Uterus (tissue), 3 donors: ENCODE measurements at regions not wholly inside any gene's neighbourhood (a gene's known extent, or its start where the extent isn't known, plus 50 kb on each side); places are given as distances from the start of the nearest gene placed in this dataset.

ENCODE experiments used
- DNase-seq, 2 donors: peaks; one replicate each; pipeline ENCODE4 v3.0.0-alpha.2; 2019 to 2020
- H3K27ac ChIP-seq, 2 donors: fragments of 200-600 bp; sonication (generic); 1 replicate in 1 of 2; 2 replicates in 1 of 2; pipeline ENCODE4 v1.5.1; 2016 to 2018
- H3K27me3 ChIP-seq, 2 donors: fragments of 200-600 bp; sonication (generic); one replicate each; pipeline ENCODE4 v1.5.1; 2018 to 2019; ENCODE audit warnings: control low read depth in 1 of 2
- H3K36me3 ChIP-seq, 2 donors: fragments of 200-600 bp; sonication (generic); one replicate each; pipeline ENCODE4 v1.5.1; 2019; ENCODE audit warnings: control low read depth in 1 of 2
- H3K4me1 ChIP-seq, 2 donors: fragments of 200-600 bp; sonication (generic); one replicate each; pipeline ENCODE4 v1.5.1; 2018 to 2019; ENCODE audit warnings: control low read depth in 1 of 2
- H3K4me3 ChIP-seq, 2 donors: fragments of 200-600 bp; sonication (generic); 1 replicate in 1 of 2; 2 replicates in 1 of 2; pipeline ENCODE4 v1.5.1; 2018 to 2019; ENCODE audit warnings: mild to moderate bottlenecking in 1 of 2
- H3K9me3 ChIP-seq, 2 donors: fragments of 200-600 bp; sonication (generic); one replicate each; pipeline ENCODE4 v1.5.1; 2019; ENCODE audit warnings: control low read depth in 1 of 2
- POLR2A ChIP-seq, 2 donors: fragments of 450-650 bp; IDR thresholded peaks; one replicate each; pipeline ENCODE4 v1.6.1; 2016; ENCODE audit warnings: antibody characterized with exemption in 2 of 2, mild to moderate bottlenecking in 1 of 2, moderate library complexity in 1 of 2
- intact Hi-C: fragments of 100-400 bp; cut with DNase I; formaldehyde crosslinking; loops from one replicate; pipeline ENCODE4 v1.15.1; 2023; ENCODE audit warnings: low total_unique reads
- TF ChIP-seq, protein P1 (sequence below), 4 experiments: fragments of 200-600 bp in 2 of 4; fragments of 450-650 bp in 2 of 4; sonication (generic) in 2 of 4; IDR thresholded peaks; one replicate each; pipeline ENCODE4 v1.5.1; 2016 to 2019; ENCODE audit warnings: antibody characterized with exemption in 4 of 4, mild to moderate bottlenecking in 2 of 4, moderate library complexity in 1 of 4
- donor health status: DM: yes; HTN: yes; CAD: no.

DNA sequence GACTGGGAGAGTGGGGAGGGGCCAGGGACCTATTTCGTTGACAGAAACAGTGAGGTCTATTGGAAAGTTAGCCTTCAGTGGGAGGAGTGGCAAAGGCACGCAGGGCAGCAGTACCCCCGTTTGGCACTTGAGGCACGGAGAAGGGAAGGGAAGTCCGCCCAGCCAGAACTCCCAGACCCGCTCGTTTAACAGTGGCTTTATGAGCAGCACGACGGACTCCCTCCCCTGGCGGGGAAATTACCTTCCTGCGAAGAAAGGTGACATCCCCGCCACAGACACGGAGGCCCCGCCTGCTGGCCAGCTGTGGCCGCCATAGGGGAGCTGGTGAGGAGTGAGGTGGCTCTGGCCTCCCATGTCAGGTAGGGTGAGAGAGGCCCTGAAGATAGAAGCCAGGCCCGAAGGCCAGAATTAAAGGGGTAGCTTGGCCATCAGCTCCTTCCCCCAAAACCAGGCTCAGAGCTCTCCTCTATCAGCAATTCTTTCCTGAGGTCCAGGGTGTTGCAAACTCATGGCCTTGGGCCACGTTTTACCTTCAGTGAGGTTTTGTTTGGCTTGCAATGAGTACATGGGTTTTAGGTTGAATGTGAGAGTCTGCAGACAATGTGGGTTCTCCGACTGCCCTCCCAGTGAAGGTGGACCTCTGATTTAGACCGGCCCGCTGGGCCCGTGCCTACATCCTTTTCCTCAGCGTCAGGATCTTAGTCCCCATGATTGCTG, 123.7 kb downstream of the MRPL14 start:
- no peaks in the 10 kb centered on the region for H3K27me3 ChIP-seq
- no peak overlapping the region for H3K4me3 ChIP-seq
- H3K4me1 ChIP-seq = peaks cover 0 to 6% of the 10 kb centered on the region in 2 donors
- H3K36me3 ChIP-seq = no peaks in the 10 kb centered on the region
- TF ChIP-seq, protein P1, sequence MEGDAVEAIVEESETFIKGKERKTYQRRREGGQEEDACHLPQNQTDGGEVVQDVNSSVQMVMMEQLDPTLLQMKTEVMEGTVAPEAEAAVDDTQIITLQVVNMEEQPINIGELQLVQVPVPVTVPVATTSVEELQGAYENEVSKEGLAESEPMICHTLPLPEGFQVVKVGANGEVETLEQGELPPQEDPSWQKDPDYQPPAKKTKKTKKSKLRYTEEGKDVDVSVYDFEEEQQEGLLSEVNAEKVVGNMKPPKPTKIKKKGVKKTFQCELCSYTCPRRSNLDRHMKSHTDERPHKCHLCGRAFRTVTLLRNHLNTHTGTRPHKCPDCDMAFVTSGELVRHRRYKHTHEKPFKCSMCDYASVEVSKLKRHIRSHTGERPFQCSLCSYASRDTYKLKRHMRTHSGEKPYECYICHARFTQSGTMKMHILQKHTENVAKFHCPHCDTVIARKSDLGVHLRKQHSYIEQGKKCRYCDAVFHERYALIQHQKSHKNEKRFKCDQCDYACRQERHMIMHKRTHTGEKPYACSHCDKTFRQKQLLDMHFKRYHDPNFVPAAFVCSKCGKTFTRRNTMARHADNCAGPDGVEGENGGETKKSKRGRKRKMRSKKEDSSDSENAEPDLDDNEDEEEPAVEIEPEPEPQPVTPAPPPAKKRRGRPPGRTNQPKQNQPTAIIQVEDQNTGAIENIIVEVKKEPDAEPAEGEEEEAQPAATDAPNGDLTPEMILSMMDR (IDR thresholded peaks at IDR 0.05) = no peak
- TF ChIP-seq POLR2A (IDR thresholded peaks at IDR 0.05) = no peak
- peak overlapping the region; percentile 6 to 56 for H3K27ac ChIP-seq
- DNase-seq = no peak
- intact Hi-C loops = loop anchor here (10.0 kb wide), 1 partner anchor 229 kb away; the partner anchor contains the start of gene VEGFA
- H3K9me3 ChIP-seq = no peaks in the 10 kb centered on the region

DNA sequence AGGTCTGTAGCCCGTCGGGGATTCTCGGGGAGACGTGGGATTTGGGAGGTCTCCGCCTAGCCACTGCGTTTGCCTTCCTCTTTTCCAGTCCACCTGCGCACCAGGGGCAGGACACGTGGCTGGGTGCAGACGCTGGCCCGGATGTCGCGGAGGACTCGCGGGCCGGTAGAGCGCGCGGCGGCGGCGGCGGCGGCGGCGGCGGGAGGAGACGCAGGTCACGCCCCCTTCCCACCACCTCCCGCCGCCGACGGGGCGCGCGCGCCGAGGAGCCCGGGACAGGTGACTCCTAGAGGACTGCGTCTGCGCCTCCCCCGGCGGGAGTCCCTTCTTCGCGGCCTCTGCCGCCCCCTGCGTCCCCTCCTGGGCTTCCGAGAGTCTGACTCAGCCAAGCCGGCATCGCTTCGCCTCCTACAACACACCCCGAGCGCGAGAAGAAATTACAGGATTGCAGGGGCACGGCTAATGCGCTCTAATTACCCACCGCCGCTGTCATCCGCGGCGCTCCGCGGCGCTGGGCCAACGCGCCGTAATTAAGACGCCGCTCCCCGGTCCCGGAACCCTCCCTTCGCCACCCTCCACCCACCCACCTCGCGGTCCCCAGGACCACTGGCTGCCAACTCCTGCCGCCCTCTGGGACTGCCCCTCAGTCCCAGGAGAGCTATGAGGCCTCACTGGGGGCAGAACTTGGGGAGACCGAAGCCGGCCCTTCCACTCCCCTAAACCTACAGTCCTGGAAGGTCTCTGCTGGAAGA, 124.5 kb downstream of the MRPL14 start:
- no peaks in the 10 kb centered on the region for H3K9me3 ChIP-seq
- peak overlapping the region; percentile 4 to 29 for H3K4me3 ChIP-seq
- peak overlapping the region; percentile 6 to 56 for H3K27ac ChIP-seq
- no peaks in the 10 kb centered on the region for H3K27me3 ChIP-seq
- TF ChIP-seq, protein P1 (IDR thresholded peaks at IDR 0.05) = peak; percentile 15 to 48 (median 32)
- TF ChIP-seq POLR2A (IDR thresholded peaks at IDR 0.05) = peak in 1 of 2 donors; percentile 33
- DNase-seq = peak; percentile 60 to 68
- H3K36me3 ChIP-seq = no peaks in the 10 kb centered on the region
- H3K4me1 ChIP-seq = peaks cover 0 to 6% of the 10 kb centered on the region in 2 donors
- intact Hi-C loops = loop anchor here (10.0 kb wide), 1 partner anchor 228 kb away; the partner anchor contains the start of gene VEGFA

DNA sequence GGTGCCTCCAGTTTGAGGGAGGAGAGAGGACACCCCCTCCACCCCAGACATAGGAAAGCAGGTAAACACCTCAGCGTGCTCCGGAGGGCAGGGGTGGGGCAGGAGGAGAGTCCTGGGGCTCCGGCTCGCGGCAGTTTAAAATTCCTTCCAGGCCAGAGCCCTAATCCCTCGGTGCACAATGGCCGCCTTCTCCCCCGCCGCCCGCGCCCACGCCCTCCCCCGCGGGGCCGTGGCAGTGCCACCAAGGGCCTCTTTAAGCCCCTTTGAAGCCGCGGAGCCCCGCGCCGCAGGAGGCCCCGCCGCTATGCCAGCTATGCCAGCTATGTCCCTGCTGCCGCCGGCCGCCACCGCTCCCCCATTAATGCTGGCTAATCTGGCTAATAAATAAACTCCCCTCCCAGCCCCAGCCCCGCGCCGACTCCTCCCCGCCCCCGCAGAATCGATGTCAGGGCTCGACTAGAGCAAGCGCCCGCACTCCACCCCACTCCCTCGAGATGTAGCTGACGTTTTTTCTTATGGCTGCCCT, 125.1 kb downstream of the MRPL14 start:
- peak overlapping the region in 1 of 2 donors; percentile 56 for H3K27ac ChIP-seq

GRCh38 chr6:44001318-44002066, 125.8 kb downstream of the MRPL14 start:
- no peak for DNase-seq
- Histone ChIP-seq H3K27me3 (no peaks in the 10 kb centered on the region), H3K27ac (peak overlapping the region in 1 of 2 donors; percentile 56), H3K36me3 (no peaks in the 10 kb centered on the region), H3K9me3 (no peaks in the 10 kb centered on the region), H3K4me1 (peaks cover 0 to 6% of the 10 kb centered on the region in 2 donors), H3K4me3 (no peak overlapping the region)
- intact Hi-C loops = loop anchor here (10.0 kb wide), 1 partner anchor 227 kb away; the partner anchor contains the start of gene VEGFA
- no peak for TF ChIP-seq POLR2A (IDR thresholded peaks at IDR 0.05)
- TF ChIP-seq, protein P1 (IDR thresholded peaks at IDR 0.05) = peak in 1 of 4 experiments; percentile 17

More for the DNA sequence above, 125.1 kb downstream of the MRPL14 start:
- peak overlapping the region; percentile 1 to 29 for H3K4me3 ChIP-seq
- peaks cover 0 to 6% of the 10 kb centered on the region in 2 donors for H3K4me1 ChIP-seq
- DNase-seq = no peak
- TF ChIP-seq POLR2A (IDR thresholded peaks at IDR 0.05) = no peak
- TF ChIP-seq, protein P1 (IDR thresholded peaks at IDR 0.05) = no peak
- H3K27me3 ChIP-seq = no peaks in the 10 kb centered on the region
- no peaks in the 10 kb centered on the region for H3K9me3 ChIP-seq
- no peaks in the 10 kb centered on the region for H3K36me3 ChIP-seq
- intact Hi-C loops = loop anchor here (10.0 kb wide), 1 partner anchor 227 kb away; the partner anchor contains the start of gene VEGFA
